RCC 7860 (cell line): ENCODE measurements at regions not wholly inside any gene's neighbourhood (a gene's known extent, or its start where the extent isn't known, plus 50 kb on each side); places are given as distances from the start of the nearest gene placed in this dataset.

ENCODE experiments used
- DNase-seq: peaks from one replicate; pipeline ENCODE4 v3.0.0-alpha.2; 2015; ENCODE audit warnings: low spot score
- FAIRE-seq: peaks from 2 replicates; lab custom pipeline; 2012; peaks lifted over from hg19 to GRCh38; lab: Jason Lieb, UNC

DNA sequence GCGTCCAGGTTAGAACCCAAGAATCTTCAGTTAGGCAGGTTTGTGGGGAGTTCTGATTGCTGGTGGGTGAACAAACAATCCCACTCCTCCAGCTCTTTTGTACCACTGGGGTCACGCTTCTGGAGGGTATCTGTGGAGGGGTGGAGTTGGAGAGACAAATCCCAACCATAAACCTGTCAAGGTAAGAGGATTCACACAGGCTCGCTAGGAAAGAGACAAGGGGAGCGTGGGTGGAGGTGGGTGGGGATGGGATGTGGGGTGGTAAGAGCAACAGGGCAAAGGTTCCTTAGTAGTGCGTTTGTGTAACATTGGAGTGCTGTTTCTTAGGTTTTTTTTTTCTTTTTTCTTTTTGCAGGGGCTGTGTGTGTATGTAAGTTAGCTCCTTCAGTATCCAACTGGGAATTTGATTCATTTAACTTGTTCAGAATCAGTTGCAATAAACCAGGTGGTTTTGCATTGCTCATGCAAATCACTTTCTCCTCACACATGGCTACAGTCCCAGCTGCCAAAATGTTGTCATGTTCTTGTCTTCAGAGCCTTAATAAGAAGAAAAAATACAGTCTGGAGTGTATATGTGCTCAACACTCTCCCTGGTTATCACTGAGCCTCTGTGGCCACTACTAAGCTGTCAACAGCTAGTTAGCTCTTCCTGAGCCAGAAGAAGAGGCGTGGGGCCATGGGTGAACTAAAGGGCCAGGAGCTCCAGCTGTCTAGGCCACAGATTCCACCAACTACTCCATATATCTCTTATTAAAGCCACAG lies 164.0 kb upstream of the RAD23B start:
- DNase-seq (no peak), FAIRE-seq (no peak)

DNA sequence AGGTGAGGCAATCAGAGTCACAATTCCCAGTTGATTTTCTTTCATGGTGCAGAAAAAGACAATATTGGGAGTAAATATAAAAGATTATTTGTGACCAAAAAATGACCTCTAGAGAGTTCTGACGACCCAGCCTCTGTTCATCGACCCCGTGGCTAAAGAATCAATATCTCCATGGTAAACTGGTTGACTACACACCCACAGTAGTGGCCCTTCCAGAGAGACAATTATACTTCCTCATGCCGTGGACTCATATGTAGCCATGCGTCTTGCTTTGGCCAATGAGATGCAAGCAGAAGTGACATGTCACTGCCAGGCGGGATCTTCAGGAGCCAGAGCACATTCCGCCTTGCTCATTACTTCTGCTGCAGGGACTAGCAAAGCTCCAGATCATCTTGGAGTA lies 163.3 kb upstream of the RAD23B start:
- FAIRE-seq: no peak
- no peak for DNase-seq

DNA sequence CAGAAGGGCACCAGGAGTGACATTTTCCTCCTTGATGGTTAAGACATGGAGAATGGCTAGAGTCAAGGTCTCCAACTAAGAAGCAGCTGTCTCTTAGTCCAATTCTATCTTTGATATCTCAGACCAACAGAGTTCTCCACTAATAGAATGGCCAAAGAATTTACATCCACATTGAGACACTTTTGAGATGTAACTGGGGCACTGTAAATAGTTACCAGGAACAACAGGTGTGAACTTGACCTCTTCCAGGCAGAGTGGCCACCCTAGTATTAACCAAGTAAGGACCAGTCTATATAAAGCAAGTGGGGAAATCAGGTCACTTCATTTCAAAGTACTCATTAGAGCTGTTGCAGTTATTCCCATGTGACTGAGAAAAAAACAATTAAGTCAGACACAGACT lies 159.7 kb upstream of the RAD23B start:
- FAIRE-seq (no peak), DNase-seq (no peak)

DNA sequence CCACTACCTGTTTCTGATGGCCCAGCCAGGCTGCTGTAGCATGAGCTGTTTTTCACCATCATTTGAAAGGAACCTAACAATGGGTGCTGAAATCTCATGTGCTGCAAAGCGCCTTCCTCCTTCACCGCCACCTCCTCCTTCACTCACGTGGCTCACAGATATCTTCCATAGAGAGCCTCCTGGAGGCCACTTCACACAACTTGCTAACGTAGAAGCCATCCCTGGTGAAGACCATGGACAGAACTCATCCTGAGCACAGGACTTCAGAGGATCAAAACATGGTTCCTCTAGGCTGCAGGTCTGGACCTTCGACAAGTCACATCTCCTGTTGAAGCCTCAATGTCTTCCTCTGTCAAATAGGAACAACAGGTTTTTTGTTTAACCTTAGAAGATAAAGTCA lies 155.5 kb upstream of the RAD23B start:
- DNase-seq (no peak), FAIRE-seq (no peak)

DNA sequence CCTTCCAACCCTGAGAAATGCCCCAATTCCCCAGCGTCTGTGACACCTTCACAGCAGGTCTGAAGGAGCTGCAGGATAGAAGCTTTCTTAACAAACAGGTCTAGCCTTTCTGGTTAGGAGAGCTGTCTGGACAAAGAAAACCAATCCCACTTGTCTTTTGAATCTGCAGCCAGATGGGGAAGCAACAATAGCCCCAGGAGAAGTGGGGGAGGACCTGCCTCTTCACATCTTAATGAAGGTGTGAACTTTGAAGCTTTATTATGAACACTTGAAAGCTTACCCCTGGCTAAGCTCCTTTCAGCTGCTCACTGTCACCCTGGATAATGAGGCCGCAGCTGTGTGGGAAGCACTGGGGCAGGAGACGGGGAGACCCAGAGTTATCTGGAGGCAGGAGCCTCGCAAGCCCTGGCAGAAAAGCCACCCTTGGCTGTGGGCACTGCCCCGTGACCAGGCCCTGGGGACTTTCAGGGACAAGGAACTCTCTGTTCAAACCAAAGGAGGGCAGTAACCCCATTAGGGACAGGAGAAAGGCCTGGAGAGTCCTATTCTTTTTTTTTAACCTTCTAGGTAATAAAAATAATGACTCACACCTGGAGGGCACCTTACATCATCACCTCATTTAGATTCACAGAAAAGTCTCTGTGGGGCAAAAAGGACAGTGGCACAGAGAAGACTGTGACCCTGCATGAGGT lies 151.8 kb upstream of the RAD23B start:
- FAIRE-seq: no peak
- DNase-seq: no peak

DNA sequence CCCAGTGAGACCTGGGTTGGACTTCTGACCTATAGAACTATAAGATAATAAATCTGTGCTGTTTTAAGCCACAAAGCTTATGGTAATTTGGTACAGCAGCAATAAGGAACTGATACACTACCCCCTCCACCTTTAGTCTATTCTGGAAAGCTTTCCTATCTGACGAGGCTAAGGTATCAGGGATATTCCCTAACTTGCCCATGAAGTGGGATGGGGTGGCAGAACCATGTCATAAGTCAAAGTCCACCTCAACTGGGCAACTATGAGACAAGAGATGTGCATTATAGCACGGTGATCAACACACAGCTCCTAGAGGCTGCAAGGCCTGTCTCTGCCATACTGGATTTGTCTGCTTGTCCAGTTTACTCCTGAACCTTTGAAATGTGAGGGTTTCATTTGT lies 146.8 kb upstream of the RAD23B start:
- FAIRE-seq (no peak), DNase-seq (no peak)

DNA sequence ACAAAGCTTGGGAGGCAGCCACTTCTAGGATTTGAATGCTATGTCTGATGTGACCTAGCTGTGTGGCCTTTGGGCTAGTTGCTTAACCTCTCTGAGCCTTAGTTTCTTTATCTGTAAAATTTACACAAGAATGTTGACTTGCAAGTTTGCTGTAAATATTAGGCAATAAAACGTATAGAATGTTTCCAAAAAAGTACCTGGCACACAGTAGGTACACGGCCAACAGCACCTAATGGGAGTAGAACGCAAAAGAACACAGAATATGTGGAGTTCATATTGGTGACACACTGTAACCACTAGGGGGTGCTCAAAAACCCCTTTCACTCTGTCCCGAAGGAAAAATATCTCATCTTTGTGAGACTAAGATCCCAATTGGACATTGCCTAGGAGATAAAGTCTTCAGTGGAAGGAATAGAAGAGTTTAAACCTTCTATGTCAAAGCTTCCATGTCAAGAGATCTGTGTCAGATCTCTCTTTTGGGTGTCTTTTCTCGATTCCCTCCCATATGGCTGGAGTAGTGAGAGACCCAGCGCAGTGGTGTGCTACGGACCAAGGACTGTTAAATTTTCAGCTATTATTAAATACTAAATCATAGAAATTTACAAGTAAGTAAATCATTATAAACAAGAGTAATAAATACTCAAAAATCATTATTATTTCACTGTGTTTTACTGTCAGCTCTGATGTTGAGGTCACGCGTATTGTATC lies 145.4 kb upstream of the RAD23B start:
- no peak for FAIRE-seq

DNA sequence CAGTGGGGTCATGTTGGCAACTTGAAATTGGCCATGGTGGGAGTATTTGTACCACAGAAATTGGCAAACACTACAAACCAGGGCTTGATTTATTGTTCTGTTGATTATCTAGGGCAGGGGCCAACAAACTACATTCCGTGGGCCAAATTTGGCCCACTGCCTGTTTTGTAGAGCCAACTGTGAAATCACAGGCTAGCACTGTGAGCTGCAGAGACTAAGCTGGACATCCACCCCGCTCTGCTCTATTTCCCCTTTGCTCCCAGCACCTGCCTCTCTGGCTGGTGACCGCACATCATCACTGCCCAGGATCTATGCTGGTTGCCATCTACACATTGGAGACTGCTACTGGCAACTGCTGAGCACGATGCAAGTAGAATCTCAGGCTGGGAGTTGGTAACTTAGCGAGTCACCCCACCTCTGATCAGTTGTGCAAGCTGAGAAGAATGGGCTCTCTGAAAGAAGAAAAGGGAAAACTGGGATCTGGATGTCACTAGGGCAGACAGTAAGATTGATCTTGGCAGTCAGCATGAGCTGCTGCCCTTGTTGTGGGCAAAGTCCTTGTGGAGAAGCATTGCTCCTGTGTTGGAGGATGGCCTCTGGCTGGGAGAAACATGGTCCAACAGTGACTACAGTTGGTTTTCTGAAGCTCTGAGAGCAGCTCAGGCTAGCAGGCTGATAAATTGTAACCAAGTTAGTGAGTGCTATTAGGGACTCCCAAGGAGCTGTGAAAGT lies 144.7 kb upstream of the RAD23B start:
- FAIRE-seq: no peak
- no peak for DNase-seq

More for the DNA sequence above, 145.4 kb upstream of the RAD23B start:
- peak; percentile 41 for DNase-seq

DNA sequence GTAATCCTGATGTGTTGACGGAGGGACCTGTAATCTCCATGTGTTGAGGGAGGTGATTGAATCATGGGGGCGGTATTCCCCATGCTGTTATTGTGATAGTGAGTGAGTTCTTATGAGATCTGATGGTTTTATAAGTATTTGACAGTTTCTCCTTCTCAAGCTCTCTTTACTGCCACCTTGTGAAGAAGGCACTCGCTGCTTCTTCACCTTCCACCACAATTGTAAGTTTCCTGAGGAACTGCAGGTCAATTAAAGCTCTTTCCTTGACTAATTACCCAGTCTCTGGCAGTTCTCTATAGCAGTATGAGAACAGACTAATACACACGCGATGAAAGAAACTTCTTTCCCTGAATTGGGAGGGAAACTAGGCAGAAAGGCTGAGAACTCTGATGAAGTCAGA lies 141.1 kb upstream of the RAD23B start:
- FAIRE-seq (no peak), DNase-seq (peak; percentile 8)

DNA sequence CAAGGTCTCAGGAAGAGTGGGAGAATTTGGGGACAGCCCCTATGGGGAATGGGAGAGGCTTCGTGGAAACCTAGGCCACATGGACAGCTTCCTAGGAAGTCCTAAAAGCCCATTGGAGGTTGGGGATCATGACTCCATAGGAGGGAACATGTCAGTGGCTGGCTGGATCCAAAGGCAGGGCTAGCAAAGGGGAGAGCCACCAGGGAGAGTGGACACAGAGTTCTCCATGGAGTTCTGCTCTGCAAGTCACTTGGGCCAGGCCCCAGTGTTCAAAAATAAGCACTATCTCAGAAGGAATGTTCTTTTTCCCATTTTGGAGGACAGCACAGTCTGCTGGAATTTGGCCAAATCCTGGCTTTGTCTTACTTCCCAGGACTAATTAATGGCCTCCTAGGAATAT lies 140.6 kb upstream of the RAD23B start:
- no peak for FAIRE-seq
- DNase-seq: no peak

DNA sequence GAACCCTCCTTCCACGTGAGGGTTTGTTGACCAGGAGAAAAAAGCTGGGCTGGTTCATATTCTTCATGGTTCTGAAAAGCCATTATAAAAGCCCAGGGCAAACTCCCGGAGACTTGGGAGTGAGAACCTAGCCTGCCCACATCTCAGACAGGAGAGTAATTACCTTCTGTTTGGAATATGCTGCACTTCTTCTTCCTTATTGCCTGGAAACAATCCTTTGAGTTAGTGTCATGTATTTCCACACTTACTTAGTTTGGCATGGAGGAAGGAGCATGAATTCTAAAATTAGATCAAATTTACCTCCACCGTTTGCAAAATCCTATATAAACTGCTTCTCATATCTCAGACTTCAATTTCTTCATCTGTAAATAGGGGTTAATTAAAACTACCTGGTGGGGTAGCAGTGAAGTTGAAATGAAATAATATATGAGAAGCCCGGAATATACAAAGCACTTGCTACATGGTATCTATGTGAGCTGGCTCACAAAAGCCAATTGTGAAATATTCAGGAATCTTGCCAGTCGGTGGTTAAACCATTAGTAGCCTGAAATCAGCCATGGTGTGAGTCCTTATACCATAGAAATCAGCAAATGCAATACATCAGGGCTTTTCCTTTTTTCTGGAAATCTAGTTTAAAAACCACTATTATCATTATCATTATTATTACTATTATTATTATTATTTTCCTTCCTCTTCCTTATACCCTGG lies 140.0 kb upstream of the RAD23B start:
- no peak for DNase-seq
- FAIRE-seq: no peak

DNA sequence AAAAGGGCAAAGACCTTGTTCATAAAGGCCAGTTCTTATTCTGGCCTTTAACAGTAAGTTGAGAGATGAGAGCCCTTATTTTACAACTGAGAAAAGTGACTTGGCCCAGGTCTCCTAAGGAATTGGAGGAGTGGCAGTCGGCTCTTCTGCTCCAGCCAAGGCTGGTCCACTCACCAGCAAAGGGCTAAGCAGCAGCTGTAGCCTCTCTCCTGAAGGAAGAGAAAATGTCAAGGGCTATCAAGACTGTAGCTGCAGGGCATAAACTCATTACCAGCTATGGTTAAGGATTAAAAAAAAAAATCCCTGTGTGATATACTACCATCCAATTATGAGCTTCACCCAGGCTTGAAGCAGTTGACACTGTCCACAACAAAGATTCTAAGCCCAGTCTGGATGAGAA lies 138.6 kb upstream of the RAD23B start:
- DNase-seq: no peak
- no peak for FAIRE-seq

DNA sequence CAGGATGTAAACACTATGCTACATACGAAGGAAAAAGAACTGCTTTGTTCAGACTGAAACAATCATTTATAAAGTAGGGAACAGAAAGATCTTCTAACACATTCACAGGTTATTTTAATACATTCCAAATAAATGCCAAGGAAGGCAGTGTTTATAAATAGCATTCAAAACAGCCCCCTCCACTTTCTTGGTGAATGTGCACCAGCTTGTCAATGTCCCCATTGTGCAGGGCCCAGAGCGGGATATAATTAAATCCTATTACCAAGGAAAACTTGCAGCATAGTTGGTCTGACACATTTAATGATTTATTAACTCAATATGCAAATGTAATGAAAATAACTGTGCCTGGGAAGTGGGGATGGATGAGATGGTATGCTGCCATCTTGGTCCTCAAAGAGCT lies 135.9 kb upstream of the RAD23B start:
- FAIRE-seq: no peak
- DNase-seq: no peak

DNA sequence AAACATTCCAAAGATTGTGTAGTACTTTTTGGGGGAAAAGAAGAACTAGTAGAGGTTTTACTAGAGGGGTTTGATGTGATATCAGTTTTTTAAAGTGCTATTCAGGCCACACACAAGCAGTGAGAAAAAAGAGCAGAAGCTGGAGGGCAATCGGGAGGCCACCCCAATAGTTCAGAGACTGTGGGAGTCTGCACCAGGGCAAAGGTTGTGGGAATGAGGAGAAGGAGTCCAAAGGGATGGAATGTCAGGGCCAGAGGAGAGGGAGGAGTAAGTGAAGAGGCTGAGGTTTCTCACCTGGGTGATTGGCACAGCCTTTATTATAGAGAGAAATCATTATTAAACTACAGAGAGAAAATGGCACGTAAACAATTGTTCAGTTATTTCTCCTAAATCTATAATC lies 134.9 kb upstream of the RAD23B start:
- no peak for DNase-seq
- no peak for FAIRE-seq

DNA sequence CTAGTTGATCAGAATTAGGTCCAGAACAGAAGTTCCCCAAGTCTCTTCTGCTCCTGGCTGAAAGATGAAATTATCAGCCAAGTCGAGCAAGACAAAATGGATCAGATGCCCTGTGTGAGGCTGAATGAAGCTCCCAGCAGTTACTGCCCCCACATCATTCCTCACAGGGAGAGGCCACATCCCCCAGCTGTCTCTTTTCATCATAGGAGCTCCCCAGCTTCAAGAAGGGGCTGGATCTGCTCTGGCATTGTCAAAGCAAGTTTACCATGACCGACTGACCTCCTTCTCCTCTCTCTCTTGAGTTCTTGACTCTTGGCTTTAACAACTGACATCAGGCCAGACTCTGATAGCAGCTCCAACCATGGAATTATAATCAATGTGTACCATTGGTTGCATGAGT lies 133.3 kb upstream of the RAD23B start:
- FAIRE-seq (no peak), DNase-seq (no peak)

DNA sequence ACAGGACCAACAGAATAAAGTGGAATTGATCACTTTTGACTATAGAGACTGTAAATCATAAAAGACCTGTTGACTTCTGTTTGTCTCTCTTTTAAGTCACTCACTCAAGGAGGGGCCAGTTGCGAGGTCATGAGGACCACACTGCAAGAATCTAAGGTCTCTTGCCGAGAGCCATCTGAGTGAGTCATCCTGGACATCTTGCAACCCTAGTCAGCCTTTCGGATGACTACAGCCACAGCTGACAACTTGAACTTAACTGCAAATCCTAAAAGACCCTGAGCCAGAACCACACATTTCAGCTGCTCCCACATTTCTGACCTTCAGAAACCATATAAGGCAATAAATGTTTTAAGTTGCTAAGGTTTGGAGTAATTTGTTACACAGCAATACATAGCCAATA lies 129.7 kb upstream of the RAD23B start:
- DNase-seq (peak; percentile 27), FAIRE-seq (no peak)

DNA sequence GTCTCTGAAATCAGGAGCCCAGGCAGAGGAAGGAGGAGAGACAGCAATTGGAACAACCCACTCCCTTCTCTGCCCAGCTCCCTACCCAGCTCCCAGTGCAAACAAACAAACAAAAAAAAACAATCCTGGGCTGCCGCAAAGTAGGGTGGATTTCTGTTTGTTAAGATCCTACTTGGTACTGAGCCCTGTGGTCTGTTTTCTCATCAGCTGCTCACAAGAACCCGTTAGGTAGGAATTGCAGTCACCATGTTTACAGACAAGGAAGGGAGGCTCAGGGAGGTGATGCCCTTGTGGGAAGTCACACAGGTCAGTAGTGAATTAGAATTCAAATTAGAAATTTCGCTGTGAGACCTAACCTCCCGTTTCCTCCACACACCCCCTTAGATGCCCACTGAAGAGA lies 128.8 kb upstream of the RAD23B start:
- FAIRE-seq (no peak), DNase-seq (no peak)

DNA sequence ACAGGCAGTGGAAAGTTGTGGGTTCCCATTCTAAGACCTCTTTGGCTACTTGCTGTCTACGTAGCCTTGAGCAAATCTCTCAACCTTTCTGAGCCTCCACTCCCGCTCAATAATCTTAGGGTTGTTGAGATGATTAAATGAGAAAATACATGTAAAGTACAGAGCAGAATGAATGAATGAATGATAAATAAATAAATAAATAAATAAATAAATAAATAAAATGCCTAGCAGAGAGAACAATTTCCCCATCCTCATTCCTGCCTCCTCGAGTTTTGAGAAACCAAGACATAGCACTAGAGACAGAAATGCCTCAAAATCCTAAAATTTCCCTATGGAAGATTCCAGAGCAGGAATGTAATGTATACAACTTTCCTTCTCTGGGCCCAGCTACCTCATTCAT lies 128.3 kb upstream of the RAD23B start:
- FAIRE-seq: no peak
- DNase-seq: no peak

DNA sequence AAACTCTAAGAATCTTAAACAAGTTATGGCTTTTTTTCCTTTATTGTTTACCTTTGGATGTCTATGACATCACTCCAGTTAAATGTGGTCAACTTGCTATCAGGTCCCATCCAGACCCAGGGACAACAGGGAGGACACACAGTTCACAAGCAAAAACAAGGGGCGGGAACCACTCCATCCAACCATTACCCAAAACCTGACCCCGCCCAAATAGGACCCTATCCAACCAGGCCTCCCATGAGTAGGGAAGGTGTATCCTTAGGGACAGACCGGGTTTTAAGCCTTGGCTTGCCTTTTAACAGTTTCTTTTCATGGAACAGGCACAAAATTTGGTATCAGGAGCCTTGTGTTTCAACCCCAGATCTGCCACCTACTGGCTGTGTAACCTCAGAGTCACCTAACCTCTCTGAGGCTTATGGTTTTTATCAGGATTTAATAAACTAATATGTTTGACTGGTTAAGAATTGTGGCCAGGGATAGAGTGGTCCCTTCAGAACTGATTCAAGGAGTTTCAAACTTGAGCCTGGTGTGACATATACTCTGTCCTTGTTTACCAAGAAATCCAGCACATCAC lies 127.7 kb upstream of the RAD23B start:
- FAIRE-seq: no peak
- no peak for DNase-seq

DNA sequence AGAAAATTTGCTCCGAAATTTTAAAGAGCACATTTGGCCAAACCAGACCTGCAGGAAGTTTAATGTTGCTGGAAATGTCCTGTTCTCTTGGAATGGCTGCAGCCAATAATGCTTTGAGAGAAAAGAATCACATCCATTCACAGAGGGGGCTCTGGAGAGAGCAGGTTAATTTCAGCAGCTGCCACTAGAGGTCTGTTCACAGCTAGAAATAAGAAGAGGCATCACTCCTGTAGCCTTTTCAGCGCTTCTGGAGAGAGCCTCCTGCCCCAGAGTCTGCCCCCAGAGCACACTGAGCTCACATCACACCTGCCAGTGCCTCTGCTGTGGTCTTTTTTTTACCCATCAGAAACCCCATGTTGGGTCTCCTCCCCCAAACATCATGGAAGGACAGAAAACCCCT lies 124.8 kb upstream of the RAD23B start:
- FAIRE-seq (no peak), DNase-seq (no peak)
